GM19351 (cell line): ENCODE measurements at regions not wholly inside any gene's neighbourhood (a gene's known extent, or its start where the extent isn't known, plus 50 kb on each side); places are given as distances from the start of the nearest gene placed in this dataset.
A peak's percentile ranks its signal among the peaks of the same experiment; 100 is the strongest.
"Not testable (repeated sequence)": the region's sequence is repeated elsewhere in the genome, so short reads cannot be mapped to it uniquely, and the experiment has no call there.

Experiments
- ATAC-seq: cut with Tn5 transposase; IDR thresholded peaks from one replicate; pipeline ENCODE4 v1.9.1; 2021; ENCODE audit warnings: mild to moderate bottlenecking, moderate library complexity; ENCODE audit not compliant: unreplicated experiment

GRCh38 chr4:129248621-129249020 is 152.7 kb downstream of the C4orf33 start:
- ATAC-seq: no peak

DNA sequence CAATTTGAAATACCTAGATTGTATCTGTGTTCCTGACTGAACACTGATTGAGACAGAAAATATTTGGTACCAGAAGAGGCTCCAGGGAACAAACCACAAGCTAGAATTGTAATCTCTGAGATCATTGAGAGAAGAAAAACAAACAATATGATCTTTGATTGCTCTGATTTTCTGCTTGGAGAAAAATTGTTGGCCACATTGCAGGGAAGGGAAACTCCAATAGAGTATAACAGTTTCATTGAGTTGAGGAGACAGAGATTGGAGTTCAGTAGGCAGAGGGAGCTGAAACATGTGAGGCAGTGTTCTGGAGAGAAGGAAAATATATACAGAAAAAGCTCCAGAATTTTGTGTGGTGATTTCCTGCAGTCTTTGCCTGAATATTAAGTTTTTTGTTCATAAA is 158.2 kb downstream of the C4orf33 start:
- no peak for ATAC-seq

- ATAC-seq: no peak
Observed at GRCh38 chr4:129254526-129254925, 158.6 kb downstream of the C4orf33 start.

GRCh38 chr4:129261584-129261983 is 165.6 kb downstream of the C4orf33 start:
- ATAC-seq: no peak

DNA sequence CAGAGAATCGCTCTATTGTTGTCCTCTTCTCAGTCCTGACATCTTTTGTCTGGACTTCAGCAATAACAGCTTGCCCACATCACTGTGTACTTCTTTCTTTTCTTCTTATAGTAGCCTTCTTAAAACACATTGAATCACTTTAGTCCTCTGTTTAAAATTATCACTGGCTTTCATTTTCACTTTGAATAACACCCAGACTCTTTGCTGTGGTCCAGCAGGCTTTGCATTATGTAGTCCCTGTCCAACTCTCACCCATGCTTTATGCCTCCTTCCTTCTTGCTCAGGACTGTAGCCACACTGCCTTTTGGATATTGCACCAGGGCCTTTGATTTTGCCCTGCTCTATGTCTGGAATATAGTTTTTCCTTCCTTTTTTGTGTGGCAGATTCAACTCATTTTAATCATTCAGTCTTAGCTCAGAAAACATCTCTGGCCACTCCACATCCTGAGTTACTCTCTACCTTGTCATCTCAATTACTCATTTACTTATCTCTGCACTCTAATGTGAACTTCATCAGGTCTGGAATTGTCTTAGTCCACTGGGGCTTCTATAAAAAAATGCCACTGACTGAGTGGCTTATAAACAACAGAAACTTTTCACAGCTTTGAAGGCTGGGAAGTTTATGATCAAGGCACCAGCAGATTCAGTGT is 168.2 kb downstream of the C4orf33 start:
- ATAC-seq: peak; percentile 96

- ATAC-seq: no peak
Observed at GRCh38 chr4:129278868-129279267, 182.9 kb downstream of the C4orf33 start.

DNA sequence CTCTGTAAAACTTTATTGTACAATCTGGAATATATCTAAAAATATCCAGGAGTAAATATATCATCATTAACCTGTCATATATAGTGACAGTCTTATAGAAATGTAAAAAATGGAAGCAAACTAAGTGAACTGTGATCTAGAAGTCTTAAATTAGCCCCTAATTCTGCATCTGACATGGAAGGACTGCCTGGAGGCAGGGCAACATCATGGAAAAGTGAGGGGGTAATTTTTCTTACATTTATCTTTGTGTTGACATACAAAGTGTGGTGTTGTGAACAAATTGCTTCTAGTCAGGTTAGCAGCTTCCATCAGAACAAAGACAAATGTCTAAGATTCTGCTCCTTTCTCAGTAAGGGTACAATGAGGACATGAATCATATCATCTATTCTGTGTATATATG is 186.3 kb downstream of the C4orf33 start:
- ATAC-seq: no peak

DNA sequence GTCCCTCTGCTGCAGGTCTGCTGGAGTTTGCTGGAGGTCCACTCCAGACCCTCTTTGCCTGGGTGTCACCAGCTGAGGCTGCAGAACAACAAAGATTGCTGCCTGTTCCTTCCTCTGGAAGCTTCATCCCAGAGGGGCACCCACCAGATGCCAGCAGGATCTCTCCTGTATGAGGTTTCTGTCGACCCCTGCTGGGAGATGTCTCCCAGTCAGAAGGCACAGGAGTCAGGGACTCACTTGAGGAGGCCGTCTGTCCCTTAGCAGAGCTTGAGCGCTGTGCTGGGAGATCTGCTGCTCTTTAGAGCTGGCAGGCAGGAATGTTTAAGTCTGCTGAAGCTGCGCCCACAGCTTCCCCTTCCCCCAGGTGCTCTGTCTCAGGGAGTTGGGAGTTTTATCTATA is 196.2 kb downstream of the C4orf33 start:
- not testable (repeated sequence) for ATAC-seq

DNA sequence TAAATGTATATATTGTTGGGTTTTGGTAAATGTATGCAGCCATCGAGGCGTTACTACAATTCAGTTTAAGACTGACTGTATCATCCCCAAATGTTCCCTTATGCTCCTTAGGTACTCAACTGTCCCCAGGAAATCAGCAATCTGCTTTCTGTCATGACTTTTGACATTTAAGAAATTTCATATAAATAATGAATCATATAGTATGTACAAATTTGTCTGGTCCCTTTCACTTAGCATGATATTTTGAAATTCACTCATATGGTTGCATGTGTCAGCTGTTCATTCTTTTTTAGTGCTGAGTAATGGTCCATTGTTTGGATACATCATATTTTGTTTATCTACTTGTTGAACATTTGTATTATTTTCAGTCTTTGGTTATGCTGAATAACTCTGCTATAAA is 218.8 kb downstream of the C4orf33 start:
- no peak for ATAC-seq

DNA sequence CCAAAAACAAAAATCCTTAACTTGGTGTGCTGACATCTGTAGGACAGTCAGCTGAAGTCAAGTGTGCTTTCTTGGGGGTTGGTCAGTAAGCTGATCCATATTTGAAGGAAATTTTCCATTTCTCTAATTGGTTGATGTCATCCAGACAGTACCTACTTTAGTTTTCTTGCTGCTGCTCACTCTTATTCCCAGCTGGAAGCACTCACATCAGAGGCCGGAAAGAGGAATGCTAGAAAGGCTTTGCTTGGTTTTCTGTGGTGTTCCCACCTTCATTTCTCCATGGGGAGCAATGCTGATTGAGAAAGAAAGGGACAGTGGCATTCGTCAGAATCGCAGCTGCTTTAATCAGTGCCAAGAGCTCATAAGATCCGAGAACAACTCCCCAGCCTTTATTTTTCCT is 227.0 kb downstream of the C4orf33 start:
- no peak for ATAC-seq

DNA sequence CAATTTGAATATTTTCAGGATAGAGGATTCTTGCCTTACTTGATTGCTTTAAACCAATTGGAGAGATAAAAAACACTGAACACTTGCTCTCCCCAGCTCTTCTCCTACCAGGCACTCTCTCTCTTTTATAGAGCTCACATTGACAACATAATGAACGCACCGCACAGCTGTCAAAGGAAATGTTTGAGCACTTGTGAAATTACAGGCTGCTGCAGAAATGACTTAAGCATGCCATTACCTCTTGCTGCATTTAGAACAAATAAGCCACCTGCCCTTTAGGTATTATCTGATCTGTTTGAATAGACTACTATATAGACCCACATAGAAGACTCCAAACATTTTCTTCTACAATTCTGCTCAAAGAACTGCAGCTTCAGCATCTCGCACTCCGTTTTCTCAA is 227.7 kb downstream of the C4orf33 start:
- no peak for ATAC-seq

DNA sequence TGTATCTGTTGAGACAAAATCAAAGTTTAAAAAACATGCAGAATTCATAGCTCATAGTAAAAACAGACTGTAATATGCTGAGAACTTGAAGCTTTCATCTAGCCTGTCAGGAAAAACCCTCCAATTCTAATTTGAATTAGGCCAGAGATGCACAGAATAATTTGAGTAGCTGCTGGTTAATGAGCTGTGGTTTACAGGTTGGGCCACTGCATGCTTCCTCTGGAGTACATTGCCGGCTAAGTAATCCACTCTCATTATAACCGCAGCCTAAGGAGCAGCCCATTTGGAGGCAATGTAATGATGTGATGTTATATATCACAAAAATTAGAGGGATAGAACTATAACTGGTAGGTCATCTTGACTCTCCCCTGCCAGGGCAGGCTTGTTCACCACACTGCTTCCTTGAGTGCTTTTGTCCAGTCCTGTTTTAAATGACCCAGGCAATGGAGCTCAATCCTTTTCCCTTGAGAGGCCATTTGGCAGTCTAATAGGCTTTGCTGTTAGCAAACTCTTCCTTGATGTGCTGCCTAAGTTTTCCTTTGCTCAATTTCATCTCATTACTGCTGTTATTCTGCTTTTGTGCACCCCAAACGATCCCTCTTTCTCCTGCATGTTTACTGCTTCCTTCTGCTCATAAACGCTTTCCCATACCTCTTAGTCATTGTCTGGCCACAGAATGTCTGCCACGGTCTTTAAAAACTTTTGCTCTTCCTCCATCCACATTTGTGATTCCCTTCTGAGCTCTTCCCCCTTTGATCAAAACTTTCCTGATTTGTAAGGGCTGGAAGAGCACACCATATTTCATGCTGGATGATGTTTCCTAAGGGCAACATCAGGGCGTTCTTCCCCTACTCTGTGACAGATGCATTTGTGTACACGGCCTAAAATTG is 230.9 kb downstream of the C4orf33 start:
- ATAC-seq: no peak

- ATAC-seq: no peak
Observed at GRCh38 chr4:129327637-129328036, 231.7 kb downstream of the C4orf33 start.

GRCh38 chr4:129328162-129328561 is 232.2 kb downstream of the C4orf33 start:
- ATAC-seq: no peak

DNA sequence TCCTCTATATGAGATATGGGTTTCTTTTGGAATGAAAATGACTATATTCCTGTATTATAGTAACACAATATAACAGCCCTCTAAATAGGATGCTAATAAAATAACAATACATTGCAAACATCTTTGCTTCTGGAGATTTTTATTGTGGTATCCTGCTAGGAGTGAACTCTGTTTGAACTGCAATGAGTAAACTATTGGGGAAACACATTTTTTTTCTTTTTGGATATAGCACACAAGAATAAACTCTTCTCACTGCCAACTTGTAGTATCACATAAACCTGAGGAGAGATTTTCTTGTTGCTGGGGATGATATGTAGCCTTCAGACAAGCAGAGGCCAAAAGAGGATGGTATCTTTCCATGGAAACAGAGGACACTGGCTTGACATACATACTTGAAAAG is 238.2 kb downstream of the C4orf33 start:
- ATAC-seq: no peak

DNA sequence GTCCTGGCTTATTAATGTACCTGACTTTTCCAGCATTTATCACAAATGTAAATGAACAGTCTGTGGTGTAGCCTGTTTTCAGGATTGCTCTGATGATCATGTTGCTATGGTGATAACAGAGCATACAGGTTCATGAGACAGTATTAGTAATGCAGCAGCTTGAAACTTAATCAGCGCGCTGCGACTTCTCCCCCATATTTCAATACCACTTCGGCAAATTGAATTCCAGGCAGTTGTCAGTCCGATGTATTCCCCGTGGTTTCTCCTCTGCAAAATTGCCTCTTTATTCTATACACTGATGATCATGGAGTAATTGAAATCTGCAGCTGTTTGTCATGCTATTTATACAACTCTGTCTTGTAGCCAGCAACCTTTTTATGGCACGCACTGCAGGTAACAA is 239.3 kb downstream of the C4orf33 start:
- ATAC-seq: no peak

GRCh38 chr4:129335818-129336217 is 239.9 kb downstream of the C4orf33 start:
- ATAC-seq: no peak

- ATAC-seq: no peak
Observed at GRCh38 chr4:129336457-129337227, 240.7 kb downstream of the C4orf33 start.

DNA sequence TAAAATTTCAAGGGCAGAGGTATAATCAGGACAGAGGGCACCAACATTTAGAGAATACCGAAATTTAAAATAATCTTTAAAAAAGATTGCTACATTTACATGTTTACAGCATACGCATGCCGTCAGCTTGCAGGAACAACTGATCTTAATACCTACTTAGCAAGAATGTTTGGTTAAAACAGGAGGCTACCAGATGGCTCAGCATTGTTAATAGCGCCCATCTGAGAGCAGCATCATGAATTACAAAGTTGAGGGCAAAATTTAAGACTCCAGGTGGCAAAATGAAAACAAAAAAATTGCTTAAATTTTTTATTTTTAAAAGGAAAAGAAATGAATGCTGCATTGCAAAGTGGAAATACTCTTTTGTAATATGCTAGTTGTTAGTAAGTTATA is 241.3 kb downstream of the C4orf33 start:
- ATAC-seq: no peak

DNA sequence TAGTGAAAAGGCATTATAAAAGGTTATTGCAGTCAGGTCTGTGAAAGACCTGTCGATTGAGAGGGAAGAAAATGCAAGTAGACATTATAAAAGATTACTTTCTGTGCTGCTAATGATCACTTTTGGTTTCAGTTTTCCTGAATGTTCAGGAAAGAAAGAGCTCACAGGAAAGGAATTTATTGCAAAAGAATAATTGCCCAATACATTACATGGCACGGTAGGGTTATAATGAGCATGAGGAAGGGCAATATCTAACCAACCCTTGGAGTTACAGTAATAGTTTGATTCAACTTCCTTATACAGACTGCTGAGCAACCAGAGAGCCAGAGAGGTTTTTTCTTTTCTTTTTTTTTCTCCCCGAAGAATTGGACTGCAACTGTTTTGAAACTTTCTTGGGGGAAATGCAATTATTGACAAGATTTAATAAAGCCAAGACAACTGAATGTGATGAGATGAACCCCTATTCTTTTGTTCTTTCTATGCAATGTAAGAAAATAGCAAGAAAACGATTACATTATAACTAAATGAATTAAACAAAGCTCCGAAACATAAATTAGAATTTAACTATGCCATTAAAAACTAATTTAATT is 247.0 kb downstream of the C4orf33 start:
- no peak for ATAC-seq

GRCh38 chr4:129344058-129344457 is 248.1 kb downstream of the C4orf33 start:
- ATAC-seq: no peak
